GM23338 (cell line): ENCODE measurements at regions not wholly inside any gene's neighbourhood (a gene's known extent, or its start where the extent isn't known, plus 50 kb on each side); places are given as distances from the start of the nearest gene placed in this dataset.

Experiments
- CREB1 ChIP-seq: fragments of 250-450 bp; sonication (Bioruptor Pico); IDR thresholded peaks from 2 replicates; pipeline ENCODE4 v1.5.0; 2020; ENCODE audit warnings: low read depth, mild to moderate bottlenecking, moderate library complexity
- EZH2 ChIP-seq: fragments of 200-600 bp; sonication (generic); IDR thresholded peaks from one replicate; pipeline ENCODE4 v1.8.0; 2017; ENCODE audit warnings: antibody characterized with exemption, mild to moderate bottlenecking, low read depth; ENCODE audit not compliant: unreplicated experiment
- JUNB ChIP-seq: IDR thresholded peaks from one replicate; pipeline ENCODE4 v1.6.1; 2016; ENCODE audit warnings: antibody characterized with exemption; ENCODE audit not compliant: unreplicated experiment
- STAT1 ChIP-seq: IDR thresholded peaks from one replicate; pipeline ENCODE4 v1.6.1; 2016; ENCODE audit warnings: antibody characterized with exemption; ENCODE audit not compliant: unreplicated experiment
- TF ChIP-seq, protein P1 (sequence below), 2 experiments: fragments of 200-600 bp in 1 of 2; sonication (generic) in 1 of 2; conservative IDR thresholded peaks; 2 replicates each; pipeline versions ENCODE4 v1.5.1 to v1.6.1; 2016 to 2017; ENCODE audit warnings: antibody characterized with exemption in 2 of 2, low read depth in 2 of 2, mild to moderate bottlenecking in 2 of 2, moderate library complexity in 1 of 2
- TF ChIP-seq, protein P2 (sequence below): fragments of 250-450 bp; sonication (Bioruptor Pico); IDR thresholded peaks from 2 replicates; pipeline ENCODE4 v1.5.0; 2020; ENCODE audit warnings: mild to moderate bottlenecking, moderate library complexity

DNA sequence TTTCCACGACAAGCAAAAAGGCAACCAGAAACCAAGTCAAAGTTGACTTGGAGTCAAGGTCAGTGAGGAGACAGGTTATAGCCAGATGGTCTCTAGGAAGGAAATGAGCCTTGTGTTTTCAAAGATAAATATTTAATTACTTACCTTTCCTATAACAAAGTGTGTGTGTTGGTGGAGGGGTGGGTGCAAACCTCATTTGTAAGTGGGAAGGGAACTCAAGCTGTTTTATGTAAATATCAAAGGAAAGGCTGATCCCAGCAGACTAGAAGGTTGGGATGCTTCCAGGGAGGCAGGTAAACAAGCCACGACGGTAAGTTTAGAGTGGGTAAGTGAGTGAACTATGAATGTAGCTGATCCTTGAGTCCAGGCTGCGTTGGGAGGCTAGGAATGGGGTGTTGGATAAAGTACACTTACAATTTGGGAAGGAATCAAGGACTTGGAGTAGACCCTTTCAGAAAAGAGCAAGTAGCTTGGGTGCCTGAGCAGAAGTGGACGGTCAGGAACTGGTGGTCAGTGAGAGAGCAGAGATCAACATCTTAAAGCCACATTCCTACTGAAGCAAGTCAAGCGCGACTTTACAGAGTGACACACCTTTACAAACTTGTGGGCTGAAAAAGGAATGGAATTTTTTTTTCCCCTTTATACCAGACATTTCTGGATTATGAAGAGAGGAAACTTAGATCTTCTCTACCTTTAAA is 82.0 kb upstream of the TBL1XR1 start:
- TF ChIP-seq, protein P1, sequence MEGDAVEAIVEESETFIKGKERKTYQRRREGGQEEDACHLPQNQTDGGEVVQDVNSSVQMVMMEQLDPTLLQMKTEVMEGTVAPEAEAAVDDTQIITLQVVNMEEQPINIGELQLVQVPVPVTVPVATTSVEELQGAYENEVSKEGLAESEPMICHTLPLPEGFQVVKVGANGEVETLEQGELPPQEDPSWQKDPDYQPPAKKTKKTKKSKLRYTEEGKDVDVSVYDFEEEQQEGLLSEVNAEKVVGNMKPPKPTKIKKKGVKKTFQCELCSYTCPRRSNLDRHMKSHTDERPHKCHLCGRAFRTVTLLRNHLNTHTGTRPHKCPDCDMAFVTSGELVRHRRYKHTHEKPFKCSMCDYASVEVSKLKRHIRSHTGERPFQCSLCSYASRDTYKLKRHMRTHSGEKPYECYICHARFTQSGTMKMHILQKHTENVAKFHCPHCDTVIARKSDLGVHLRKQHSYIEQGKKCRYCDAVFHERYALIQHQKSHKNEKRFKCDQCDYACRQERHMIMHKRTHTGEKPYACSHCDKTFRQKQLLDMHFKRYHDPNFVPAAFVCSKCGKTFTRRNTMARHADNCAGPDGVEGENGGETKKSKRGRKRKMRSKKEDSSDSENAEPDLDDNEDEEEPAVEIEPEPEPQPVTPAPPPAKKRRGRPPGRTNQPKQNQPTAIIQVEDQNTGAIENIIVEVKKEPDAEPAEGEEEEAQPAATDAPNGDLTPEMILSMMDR (conservative IDR thresholded peaks at IDR 0.05; ENCODE audit: low read depth in 2 of 2) = no peak
- TF ChIP-seq, protein P2, sequence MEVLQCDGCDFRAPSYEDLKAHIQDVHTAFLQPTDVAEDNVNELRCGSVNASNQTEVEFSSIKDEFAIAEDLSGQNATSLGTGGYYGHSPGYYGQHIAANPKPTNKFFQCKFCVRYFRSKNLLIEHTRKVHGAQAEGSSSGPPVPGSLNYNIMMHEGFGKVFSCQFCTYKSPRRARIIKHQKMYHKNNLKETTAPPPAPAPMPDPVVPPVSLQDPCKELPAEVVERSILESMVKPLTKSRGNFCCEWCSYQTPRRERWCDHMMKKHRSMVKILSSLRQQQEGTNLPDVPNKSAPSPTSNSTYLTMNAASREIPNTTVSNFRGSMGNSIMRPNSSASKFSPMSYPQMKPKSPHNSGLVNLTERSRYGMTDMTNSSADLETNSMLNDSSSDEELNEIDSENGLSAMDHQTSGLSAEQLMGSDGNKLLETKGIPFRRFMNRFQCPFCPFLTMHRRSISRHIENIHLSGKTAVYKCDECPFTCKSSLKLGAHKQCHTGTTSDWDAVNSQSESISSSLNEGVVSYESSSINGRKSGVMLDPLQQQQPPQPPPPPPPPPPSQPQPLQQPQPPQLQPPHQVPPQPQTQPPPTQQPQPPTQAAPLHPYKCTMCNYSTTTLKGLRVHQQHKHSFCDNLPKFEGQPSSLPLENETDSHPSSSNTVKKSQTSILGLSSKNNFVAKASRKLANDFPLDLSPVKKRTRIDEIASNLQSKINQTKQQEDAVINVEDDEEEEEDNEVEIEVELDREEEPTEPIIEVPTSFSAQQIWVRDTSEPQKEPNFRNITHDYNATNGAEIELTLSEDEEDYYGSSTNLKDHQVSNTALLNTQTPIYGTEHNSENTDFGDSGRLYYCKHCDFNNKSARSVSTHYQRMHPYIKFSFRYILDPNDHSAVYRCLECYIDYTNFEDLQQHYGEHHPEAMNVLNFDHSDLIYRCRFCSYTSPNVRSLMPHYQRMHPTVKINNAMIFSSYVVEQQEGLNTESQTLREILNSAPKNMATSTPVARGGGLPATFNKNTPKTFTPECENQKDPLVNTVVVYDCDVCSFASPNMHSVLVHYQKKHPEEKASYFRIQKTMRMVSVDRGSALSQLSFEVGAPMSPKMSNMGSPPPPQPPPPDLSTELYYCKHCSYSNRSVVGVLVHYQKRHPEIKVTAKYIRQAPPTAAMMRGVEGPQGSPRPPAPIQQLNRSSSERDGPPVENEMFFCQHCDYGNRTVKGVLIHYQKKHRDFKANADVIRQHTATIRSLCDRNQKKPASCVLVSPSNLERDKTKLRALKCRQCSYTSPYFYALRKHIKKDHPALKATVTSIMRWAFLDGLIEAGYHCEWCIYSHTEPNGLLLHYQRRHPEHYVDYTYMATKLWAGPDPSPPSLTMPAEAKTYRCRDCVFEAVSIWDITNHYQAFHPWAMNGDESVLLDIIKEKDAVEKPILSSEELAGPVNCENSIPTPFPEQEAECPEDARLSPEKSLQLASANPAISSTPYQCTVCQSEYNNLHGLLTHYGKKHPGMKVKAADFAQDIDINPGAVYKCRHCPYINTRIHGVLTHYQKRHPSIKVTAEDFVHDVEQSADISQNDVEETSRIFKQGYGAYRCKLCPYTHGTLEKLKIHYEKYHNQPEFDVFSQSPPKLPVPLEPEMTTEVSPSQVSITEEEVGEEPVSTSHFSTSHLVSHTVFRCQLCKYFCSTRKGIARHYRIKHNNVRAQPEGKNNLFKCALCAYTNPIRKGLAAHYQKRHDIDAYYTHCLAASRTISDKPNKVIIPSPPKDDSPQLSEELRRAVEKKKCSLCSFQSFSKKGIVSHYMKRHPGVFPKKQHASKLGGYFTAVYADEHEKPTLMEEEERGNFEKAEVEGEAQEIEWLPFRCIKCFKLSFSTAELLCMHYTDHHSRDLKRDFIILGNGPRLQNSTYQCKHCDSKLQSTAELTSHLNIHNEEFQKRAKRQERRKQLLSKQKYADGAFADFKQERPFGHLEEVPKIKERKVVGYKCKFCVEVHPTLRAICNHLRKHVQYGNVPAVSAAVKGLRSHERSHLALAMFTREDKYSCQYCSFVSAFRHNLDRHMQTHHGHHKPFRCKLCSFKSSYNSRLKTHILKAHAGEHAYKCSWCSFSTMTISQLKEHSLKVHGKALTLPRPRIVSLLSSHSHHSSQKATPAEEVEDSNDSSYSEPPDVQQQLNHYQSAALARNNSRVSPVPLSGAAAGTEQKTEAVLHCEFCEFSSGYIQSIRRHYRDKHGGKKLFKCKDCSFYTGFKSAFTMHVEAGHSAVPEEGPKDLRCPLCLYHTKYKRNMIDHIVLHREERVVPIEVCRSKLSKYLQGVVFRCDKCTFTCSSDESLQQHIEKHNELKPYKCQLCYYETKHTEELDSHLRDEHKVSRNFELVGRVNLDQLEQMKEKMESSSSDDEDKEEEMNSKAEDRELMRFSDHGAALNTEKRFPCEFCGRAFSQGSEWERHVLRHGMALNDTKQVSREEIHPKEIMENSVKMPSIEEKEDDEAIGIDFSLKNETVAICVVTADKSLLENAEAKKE = no peak
- no peak for TF ChIP-seq CREB1 (CRISPR knock-in tag)
- no peak for TF ChIP-seq EZH2
- no peak for TF ChIP-seq STAT1
- no peak for TF ChIP-seq JUNB
